ENCODE measurements at regions not wholly inside any gene's neighbourhood (a gene's known extent, or its start where the extent isn't known, plus 50 kb on each side); places are given as distances from the start of the nearest gene placed in this dataset.

GRCh38 chr18:14940735-14941134, 192.8 kb downstream of the ANKRD30B start (continued):
- TF ChIP-seq PRDM10 (tag by site-specific recombination; IDR thresholded peaks at IDR 0.05) (no peak), ZBTB49 (tag by site-specific recombination; IDR thresholded peaks at IDR 0.05; ENCODE audit: low read depth) (no peak)

GRCh38 chr18:14941256-14941655, 193.3 kb downstream of the ANKRD30B start:
- ChIA-PET POLR2A (no interaction called here), CTCF (no interaction called here)
- Histone ChIP-seq H3K9me3 (ENCODE audit: control insufficient read depth, insufficient read depth, low read depth, low read length) (no peaks in the 10 kb centered on the region), H3K27ac (ENCODE audit: extremely low read depth, low read depth, low read length) (no peak overlapping the region), H3K4me3 (ENCODE audit: low read depth, low read length) (no peak overlapping the region), H3K36me3 (ENCODE audit: control insufficient read depth in 2 of 2, insufficient read depth in 1 of 2, low read length in 2 of 2) (no peaks in the 10 kb centered on the region), H3K4me1 (ENCODE audit: control insufficient read depth, insufficient read depth, low read length) (no peaks in the 10 kb centered on the region)
- TF ChIP-seq KLF10 (tag by site-specific recombination; IDR thresholded peaks at IDR 0.05) = no peak
- TF ChIP-seq YY1 (tag by site-specific recombination; IDR thresholded peaks at IDR 0.05) = no peak
- TF ChIP-seq ZSCAN18 (tag by site-specific recombination; IDR thresholded peaks at IDR 0.05) = no peak
- no peak for TF ChIP-seq SALL2 (tag by site-specific recombination; IDR thresholded peaks at IDR 0.05; ENCODE audit: borderline replicate concordance)
- TF ChIP-seq ZNF24 (tag by site-specific recombination; IDR thresholded peaks at IDR 0.05) = no peak
- TF ChIP-seq ZNF175 (tag by site-specific recombination; IDR thresholded peaks at IDR 0.05) = no peak
- no peak for TF ChIP-seq ZNF426 (tag by site-specific recombination; IDR thresholded peaks at IDR 0.05)
- TF ChIP-seq ZNF830 (tag by site-specific recombination; IDR thresholded peaks at IDR 0.05; ENCODE audit: low read depth) = no peak
- TF ChIP-seq ZNF624 (tag by site-specific recombination; IDR thresholded peaks at IDR 0.05) = no peak
- no peak for TF ChIP-seq KLF1 (tag by site-specific recombination; IDR thresholded peaks at IDR 0.05)

GRCh38 chr18:14941792-14942191, 193.8 kb downstream of the ANKRD30B start:
- ChIA-PET POLR2A (no interaction called here), CTCF (no interaction called here)
- Histone ChIP-seq H3K4me1 (ENCODE audit: control insufficient read depth, insufficient read depth, low read length) (no peaks in the 10 kb centered on the region), H3K36me3 (ENCODE audit: control insufficient read depth in 2 of 2, insufficient read depth in 1 of 2, low read length in 2 of 2) (no peaks in the 10 kb centered on the region), H3K4me3 (ENCODE audit: low read depth, low read length) (no peak overlapping the region), H3K27ac (ENCODE audit: extremely low read depth, low read depth, low read length) (no peak overlapping the region), H3K9me3 (ENCODE audit: control insufficient read depth, insufficient read depth, low read depth, low read length) (no peaks in the 10 kb centered on the region)
- TF ChIP-seq ZNF658 (tag by site-specific recombination; IDR thresholded peaks at IDR 0.05) = no peak
- no peak for TF ChIP-seq ZSCAN4 (tag by site-specific recombination; IDR thresholded peaks at IDR 0.05)
- no peak for TF ChIP-seq KLF1 (tag by site-specific recombination; IDR thresholded peaks at IDR 0.05)
- no peak for TF ChIP-seq WT1 (tag by site-specific recombination; IDR thresholded peaks at IDR 0.05)
- TF ChIP-seq ZNF776 (tag by site-specific recombination; IDR thresholded peaks at IDR 0.05; ENCODE audit: borderline replicate concordance) = no peak
